WI38 (cell line): ENCODE measurements at regions not wholly inside any gene's neighbourhood (a gene's known extent, or its start where the extent isn't known, plus 50 kb on each side); places are given as distances from the start of the nearest gene placed in this dataset.

Experiments used
- H3K4me3 ChIP-seq: 2 replicates; pipeline ENCODE4 v1.5.1; 2011; ENCODE audit warnings: low read depth, mild to moderate bottlenecking, control low read depth, low read length
- TF ChIP-seq, protein P1 (sequence below): IDR thresholded peaks from 2 replicates; pipeline ENCODE4 v1.5.1; 2012; ENCODE audit warnings: low read depth, mild to moderate bottlenecking, control low read depth, low read length

- no peak overlapping the region for H3K4me3 ChIP-seq
- TF ChIP-seq, protein P1, sequence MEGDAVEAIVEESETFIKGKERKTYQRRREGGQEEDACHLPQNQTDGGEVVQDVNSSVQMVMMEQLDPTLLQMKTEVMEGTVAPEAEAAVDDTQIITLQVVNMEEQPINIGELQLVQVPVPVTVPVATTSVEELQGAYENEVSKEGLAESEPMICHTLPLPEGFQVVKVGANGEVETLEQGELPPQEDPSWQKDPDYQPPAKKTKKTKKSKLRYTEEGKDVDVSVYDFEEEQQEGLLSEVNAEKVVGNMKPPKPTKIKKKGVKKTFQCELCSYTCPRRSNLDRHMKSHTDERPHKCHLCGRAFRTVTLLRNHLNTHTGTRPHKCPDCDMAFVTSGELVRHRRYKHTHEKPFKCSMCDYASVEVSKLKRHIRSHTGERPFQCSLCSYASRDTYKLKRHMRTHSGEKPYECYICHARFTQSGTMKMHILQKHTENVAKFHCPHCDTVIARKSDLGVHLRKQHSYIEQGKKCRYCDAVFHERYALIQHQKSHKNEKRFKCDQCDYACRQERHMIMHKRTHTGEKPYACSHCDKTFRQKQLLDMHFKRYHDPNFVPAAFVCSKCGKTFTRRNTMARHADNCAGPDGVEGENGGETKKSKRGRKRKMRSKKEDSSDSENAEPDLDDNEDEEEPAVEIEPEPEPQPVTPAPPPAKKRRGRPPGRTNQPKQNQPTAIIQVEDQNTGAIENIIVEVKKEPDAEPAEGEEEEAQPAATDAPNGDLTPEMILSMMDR: no peak
Measured at GRCh38 chr1:234992065-234992464, 136.6 kb downstream of the TOMM20 start.

DNA sequence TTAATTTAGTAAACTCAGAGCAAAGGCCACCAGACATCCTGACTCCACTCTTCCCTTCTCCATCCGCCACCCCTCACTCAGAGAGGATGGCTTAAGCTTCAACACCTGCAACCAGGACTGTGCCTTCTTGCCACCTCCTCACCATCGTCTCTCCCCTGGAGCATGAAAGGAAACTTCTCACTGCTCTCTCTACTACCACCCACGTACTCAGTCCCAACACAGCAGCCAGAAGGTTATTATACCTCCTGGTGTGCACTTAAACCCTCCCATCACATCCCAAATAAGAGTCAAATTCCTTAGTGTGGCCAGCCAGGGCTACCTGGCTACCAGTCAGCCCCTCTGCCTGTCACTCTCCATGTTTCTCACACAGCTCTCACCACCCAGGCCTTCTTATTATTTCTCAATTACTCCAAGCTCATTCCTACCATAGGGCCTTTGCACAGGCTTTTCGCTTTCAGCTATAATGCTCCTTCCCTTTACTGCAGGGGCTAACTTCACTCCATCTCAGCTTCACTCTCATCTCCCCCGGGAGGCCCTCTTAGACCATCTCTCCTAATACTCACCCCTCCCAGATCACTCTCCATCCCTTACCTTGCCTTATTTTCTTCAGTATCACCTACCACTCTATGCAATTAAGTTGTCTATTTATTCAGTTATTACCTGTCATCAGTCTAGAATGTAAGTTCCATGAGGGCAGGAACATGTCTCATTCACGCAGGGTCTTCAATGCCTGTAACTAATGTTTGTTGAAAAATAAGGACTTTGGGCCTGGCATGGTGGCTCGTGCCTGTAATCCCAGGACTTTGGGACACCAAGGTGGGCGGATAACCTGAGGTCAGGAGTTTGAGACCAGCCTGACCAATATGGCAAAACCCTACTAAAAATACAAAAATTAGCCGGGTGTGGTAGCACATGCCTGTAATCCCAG lies 137.5 kb downstream of the TOMM20 start:
- no peak overlapping the region for H3K4me3 ChIP-seq
- TF ChIP-seq, protein P1: no peak

DNA sequence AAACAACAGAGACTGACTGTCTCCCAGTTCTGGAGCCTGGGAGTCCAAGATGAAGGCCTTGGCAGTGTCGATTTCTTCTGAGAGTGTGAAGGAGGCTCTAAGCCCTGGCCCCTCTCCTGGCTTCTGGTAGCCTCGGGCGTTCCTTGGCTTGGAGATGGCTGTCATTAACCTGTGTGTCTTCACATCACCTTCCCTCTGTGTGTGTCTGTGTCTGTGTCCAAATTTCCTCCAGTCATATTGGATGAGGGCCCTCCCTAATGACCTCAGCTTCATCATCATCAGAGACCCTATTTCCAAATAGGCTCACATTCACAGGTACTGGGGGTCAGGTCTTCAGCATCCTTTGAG lies 138.3 kb downstream of the TOMM20 start:
- no peak overlapping the region for H3K4me3 ChIP-seq
- TF ChIP-seq, protein P1: no peak

- H3K4me3 ChIP-seq: no peak overlapping the region
- TF ChIP-seq, protein P1: no peak
Measured at GRCh38 chr1:234989479-234990327, 138.9 kb downstream of the TOMM20 start.

GRCh38 chr1:234989019-234989418 lies 139.6 kb downstream of the TOMM20 start:
- TF ChIP-seq, protein P1: no peak

DNA sequence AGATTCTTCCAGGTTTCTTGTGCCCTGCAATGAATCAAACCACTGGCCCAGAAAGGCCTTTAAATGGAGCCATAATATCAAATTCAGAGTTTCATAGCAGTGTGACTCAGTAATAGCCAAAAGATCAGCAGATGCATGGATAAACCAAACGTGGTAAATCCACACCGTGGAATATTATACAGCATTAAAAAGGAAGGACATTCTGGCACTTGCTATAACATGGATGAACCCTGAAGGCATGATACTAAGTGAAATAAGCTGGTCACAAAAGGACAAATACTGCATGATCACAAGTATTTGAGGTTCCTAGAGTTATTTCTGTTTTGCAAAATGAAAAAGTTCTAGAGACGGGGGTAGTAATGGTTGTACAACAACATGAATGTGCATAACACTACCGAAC lies 140.1 kb downstream of the TOMM20 start:
- TF ChIP-seq, protein P1: no peak
- no peak overlapping the region for H3K4me3 ChIP-seq

More at GRCh38 chr1:234989019-234989418, 139.6 kb downstream of the TOMM20 start:
- no peak overlapping the region for H3K4me3 ChIP-seq

- no peak overlapping the region for H3K4me3 ChIP-seq
- TF ChIP-seq, protein P1: no peak
Measured at GRCh38 chr1:234988155-234988517, 140.5 kb downstream of the TOMM20 start.
